GM23248 (cell line): ENCODE measurements at regions not wholly inside any gene's neighbourhood (a gene's known extent, or its start where the extent isn't known, plus 50 kb on each side); places are given as distances from the start of the nearest gene placed in this dataset.
"Not testable (repeated sequence)": the region's sequence is repeated elsewhere in the genome, so short reads cannot be mapped to it uniquely, and the experiment has no call there.

Source experiments
- DNase-seq: peaks from one replicate; pipeline ENCODE4 v3.0.0-alpha.2; 2015
- H2AFZ ChIP-seq: fragments of 200-600 bp; sonication (generic); 2 replicates; pipeline ENCODE4 v1.6.1; 2016; ENCODE audit warnings: antibody characterized with exemption
- H3F3A ChIP-seq: fragments of 200-600 bp; sonication (generic); 2 replicates; pipeline ENCODE4 v1.6.1; 2016; ENCODE audit warnings: mild to moderate bottlenecking, antibody characterized with exemption, mixed run types; ENCODE audit not compliant: insufficient read depth
- H3K27ac ChIP-seq: fragments of 200-600 bp; sonication (generic); 2 replicates; pipeline ENCODE4 v1.5.1; 2016; ENCODE audit warnings: mild to moderate bottlenecking
- H3K27me3 ChIP-seq: fragments of 200-600 bp; sonication (generic); replicated peaks from 2 replicates; pipeline ENCODE4 v1.6.1; 2016; ENCODE audit warnings: mild to moderate bottlenecking; ENCODE audit not compliant: insufficient read depth
- H3K36me3 ChIP-seq: fragments of 200-600 bp; sonication (generic); 2 replicates; pipeline ENCODE4 v1.6.1; 2016; ENCODE audit warnings: low read depth, mild to moderate bottlenecking
- H3K4me1 ChIP-seq: fragments of 200-600 bp; sonication (generic); 2 replicates; pipeline ENCODE4 v1.6.1; 2016; ENCODE audit warnings: mild to moderate bottlenecking; ENCODE audit not compliant: insufficient read depth
- H3K4me2 ChIP-seq: fragments of 200-600 bp; sonication (generic); one replicate; pipeline ENCODE4 v1.6.1; 2016; ENCODE audit warnings: mild to moderate bottlenecking; ENCODE audit not compliant: unreplicated experiment
- H3K4me3 ChIP-seq: fragments of 200-600 bp; sonication (generic); 2 replicates; pipeline ENCODE4 v1.5.1; 2016; ENCODE audit warnings: mild to moderate bottlenecking
- H3K79me2 ChIP-seq: fragments of 200-600 bp; sonication (generic); 2 replicates; pipeline ENCODE4 v1.6.1; 2016; ENCODE audit warnings: mild to moderate bottlenecking; ENCODE audit not compliant: insufficient read depth
- H3K9ac ChIP-seq: fragments of 200-600 bp; sonication (generic); 2 replicates; pipeline ENCODE4 v1.6.1; 2016; ENCODE audit warnings: mild to moderate bottlenecking
- H3K9me2 ChIP-seq: fragments of 200-600 bp; sonication (generic); 2 replicates; pipeline ENCODE4 v1.6.1; 2016; ENCODE audit warnings: mixed run types, mild to moderate bottlenecking, moderate library complexity; ENCODE audit not compliant: insufficient read depth
- H3K9me3 ChIP-seq: fragments of 200-600 bp; sonication (generic); one replicate; pipeline ENCODE4 v1.6.1; 2017; ENCODE audit warnings: low read depth
- H4K20me1 ChIP-seq: fragments of 200-600 bp; sonication (generic); 2 replicates; pipeline ENCODE4 v1.6.0; 2016; ENCODE audit not compliant: insufficient read depth
- EZH2 ChIP-seq: fragments of 200-600 bp; sonication (generic); IDR thresholded peaks from 2 replicates; pipeline ENCODE4 v1.6.1; 2018; ENCODE audit warnings: antibody characterized with exemption, mild to moderate bottlenecking; ENCODE audit not compliant: insufficient read depth, poor library complexity, severe bottlenecking
- EZH2phosphoT487 ChIP-seq: fragments of 200-600 bp; sonication (generic); IDR thresholded peaks from 2 replicates; pipeline ENCODE4 v1.6.1; 2018; ENCODE audit warnings: antibody characterized with exemption, moderate library complexity, mild to moderate bottlenecking, low read depth; ENCODE audit not compliant: insufficient read depth
- WGBS, 2 experiments: methylation state at CpG; one replicate each; pipeline ENCODE4 v1.1.6; 2015 to 2017; ENCODE audit warnings: low lambda C conversion rate in 2 of 2, low coverage in 1 of 2; ENCODE audit errors: missing lambda C conversion rate in 2 of 2; 5-methylcytosine and 5-hydroxymethylcytosine counted together
- in situ Hi-C: fragments of 300-500 bp; cut with MboI; formaldehyde crosslinking; loops from 2 replicates; pipeline ENCODE4 v1.15.0; 2020

DNA sequence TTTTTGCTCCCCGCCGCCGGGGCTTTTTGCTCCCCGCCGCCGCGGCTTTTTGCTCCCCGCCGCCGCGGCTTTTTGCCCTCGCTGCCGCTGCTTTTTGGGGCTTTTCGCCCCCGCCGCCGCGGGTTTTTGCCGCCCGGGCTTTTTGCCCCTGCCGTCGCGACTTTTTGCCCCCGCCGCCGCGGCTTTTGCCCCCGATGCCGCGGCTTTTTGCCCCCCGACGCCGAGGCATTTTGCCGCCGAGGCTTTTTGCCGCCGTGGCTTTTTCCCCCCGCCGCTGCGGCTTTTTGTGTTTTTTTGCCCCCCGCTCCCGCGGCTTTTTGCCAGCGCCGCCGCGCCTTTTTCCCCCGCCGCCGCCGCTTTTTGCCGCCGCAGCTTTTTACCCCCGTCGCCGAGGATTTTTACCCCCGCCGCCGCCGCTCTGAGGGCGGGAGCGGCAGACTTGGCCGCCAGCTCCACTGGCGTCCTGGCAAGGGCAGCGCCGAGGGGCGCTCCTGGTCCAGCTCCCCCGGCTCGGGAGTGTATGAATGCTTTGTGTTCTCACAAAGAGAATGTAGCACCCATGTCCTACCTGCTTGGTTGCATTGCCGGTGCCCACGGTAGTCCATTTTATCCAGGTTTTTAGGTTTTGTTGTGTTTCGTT lies 151.7 kb downstream of the KCNJ18 start:
- H3K4me1 ChIP-seq = no peaks in the 10 kb centered on the region
- no peak overlapping the region for H3K4me3 ChIP-seq
- H4K20me1 ChIP-seq = no peaks in the 10 kb centered on the region
- in situ Hi-C loops = no loop called here
- H3K27me3 ChIP-seq = no peaks in the 10 kb centered on the region
- H3K4me2 ChIP-seq = no peak overlapping the region
- no peak for DNase-seq
- TF ChIP-seq EZH2 (no peak), EZH2phosphoT487 (no peak)
- H3K9me2 ChIP-seq = no peaks in the 10 kb centered on the region
- WGBS, 2 experiments = 37 to 42% methylated on average over 33 to 72 of the region's 72 CpGs
- H3K9ac ChIP-seq = no peak overlapping the region
- H2AFZ ChIP-seq = no peak overlapping the region
- no peak overlapping the region for H3K27ac ChIP-seq
- no peaks in the 10 kb centered on the region for H3F3A ChIP-seq
- H3K79me2 ChIP-seq = no peaks in the 10 kb centered on the region
- no peaks in the 10 kb centered on the region for H3K9me3 ChIP-seq
- no peaks in the 10 kb centered on the region for H3K36me3 ChIP-seq

GRCh38 chr17:21848510-21848909 lies 156.2 kb downstream of the KCNJ18 start:
- 35 to 48% methylated on average over 4 of the region's 4 CpGs for WGBS, 2 experiments
- DNase-seq, H3K9me2 ChIP-seq, in situ Hi-C loops, H3K27ac ChIP-seq, H3K27me3 ChIP-seq, H3K36me3 ChIP-seq, H2AFZ ChIP-seq, H3F3A ChIP-seq, H4K20me1 ChIP-seq, H3K79me2 ChIP-seq, H3K4me1 ChIP-seq, H3K4me3 ChIP-seq, H3K9me3 ChIP-seq, H3K9ac ChIP-seq, H3K4me2 ChIP-seq: not testable (repeated sequence)

GRCh38 chr17:21849030-21849429 lies 156.7 kb downstream of the KCNJ18 start:
- H4K20me1 ChIP-seq, H3K9me3 ChIP-seq, H3K9ac ChIP-seq, H3K79me2 ChIP-seq, H3K9me2 ChIP-seq, DNase-seq, in situ Hi-C loops, H3K27me3 ChIP-seq, H3F3A ChIP-seq, H3K4me2 ChIP-seq, H3K36me3 ChIP-seq, H2AFZ ChIP-seq, H3K27ac ChIP-seq, H3K4me1 ChIP-seq, H3K4me3 ChIP-seq: not testable (repeated sequence)
- WGBS, 2 experiments = 8 to 19% methylated on average over 2 of the region's 2 CpGs

- H3K9ac ChIP-seq, H3K27me3 ChIP-seq, H2AFZ ChIP-seq, H3K4me1 ChIP-seq, in situ Hi-C loops, H3F3A ChIP-seq, H4K20me1 ChIP-seq, H3K36me3 ChIP-seq, H3K9me2 ChIP-seq, H3K27ac ChIP-seq, DNase-seq, H3K9me3 ChIP-seq, H3K4me2 ChIP-seq, H3K79me2 ChIP-seq, H3K4me3 ChIP-seq: not testable (repeated sequence)
- whole genome bisulfite sequencing, 2 experiments = 20 to 21% methylated on average over 5 of the region's 5 CpGs
These were observed 158.3 kb downstream of the KCNJ18 start for GRCh38 chr17:21850614-21851013.
